SU-DHL-6 (cell line): ENCODE measurements at regions not wholly inside any gene's neighbourhood (a gene's known extent, or its start where the extent isn't known, plus 50 kb on each side); places are given as distances from the start of the nearest gene placed in this dataset.
"Not testable (repeated sequence)": the region's sequence is repeated elsewhere in the genome, so short reads cannot be mapped to it uniquely, and the experiment has no call there.

Experiments used
- EZH2phosphoT487 ChIP-seq: fragments of 200-600 bp; sonication (generic), shearing (Covaris generic); conservative IDR thresholded peaks from 2 replicates; pipeline ENCODE4 v1.6.1; 2018; ENCODE audit warnings: mild to moderate bottlenecking, antibody characterized with exemption, low read length, moderate library complexity, mixed read lengths
- TF ChIP-seq, protein P1 (sequence below): fragments of 200-600 bp; sonication (generic); IDR thresholded peaks from one replicate; pipeline ENCODE4 v1.5.1; 2017; ENCODE audit warnings: antibody characterized with exemption, mild to moderate bottlenecking, low read length, moderate library complexity; ENCODE audit not compliant: insufficient read depth, poor library complexity, severe bottlenecking

DNA sequence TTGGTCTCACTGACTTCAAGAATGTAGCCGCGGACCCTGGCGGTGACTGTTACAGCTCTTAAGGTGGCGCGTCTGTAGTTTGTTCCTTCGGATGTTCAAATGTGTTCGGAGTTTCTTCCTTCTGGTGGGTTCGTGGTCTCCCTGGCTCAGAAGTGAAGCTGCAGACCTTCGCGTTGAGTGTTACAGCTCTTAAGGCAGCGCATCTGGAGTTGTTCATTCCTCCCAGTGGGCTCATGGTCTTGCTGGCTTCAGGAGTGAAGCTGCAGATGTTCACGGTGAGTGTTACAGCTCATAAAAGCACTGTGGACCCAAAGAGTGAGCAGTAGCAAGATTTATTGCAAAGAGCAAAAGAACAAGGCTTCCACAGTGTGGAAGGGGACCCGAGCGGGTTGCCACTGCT lies 2067.0 kb upstream of the CDH6 start:
- TF ChIP-seq, protein P1, sequence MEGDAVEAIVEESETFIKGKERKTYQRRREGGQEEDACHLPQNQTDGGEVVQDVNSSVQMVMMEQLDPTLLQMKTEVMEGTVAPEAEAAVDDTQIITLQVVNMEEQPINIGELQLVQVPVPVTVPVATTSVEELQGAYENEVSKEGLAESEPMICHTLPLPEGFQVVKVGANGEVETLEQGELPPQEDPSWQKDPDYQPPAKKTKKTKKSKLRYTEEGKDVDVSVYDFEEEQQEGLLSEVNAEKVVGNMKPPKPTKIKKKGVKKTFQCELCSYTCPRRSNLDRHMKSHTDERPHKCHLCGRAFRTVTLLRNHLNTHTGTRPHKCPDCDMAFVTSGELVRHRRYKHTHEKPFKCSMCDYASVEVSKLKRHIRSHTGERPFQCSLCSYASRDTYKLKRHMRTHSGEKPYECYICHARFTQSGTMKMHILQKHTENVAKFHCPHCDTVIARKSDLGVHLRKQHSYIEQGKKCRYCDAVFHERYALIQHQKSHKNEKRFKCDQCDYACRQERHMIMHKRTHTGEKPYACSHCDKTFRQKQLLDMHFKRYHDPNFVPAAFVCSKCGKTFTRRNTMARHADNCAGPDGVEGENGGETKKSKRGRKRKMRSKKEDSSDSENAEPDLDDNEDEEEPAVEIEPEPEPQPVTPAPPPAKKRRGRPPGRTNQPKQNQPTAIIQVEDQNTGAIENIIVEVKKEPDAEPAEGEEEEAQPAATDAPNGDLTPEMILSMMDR, result not testable (repeated sequence)
- TF ChIP-seq EZH2phosphoT487, result not testable (repeated sequence)
